Heart left ventricle (tissue), 13 donors: ENCODE measurements at regions not wholly inside any gene's neighbourhood (a gene's known extent, or its start where the extent isn't known, plus 50 kb on each side); places are given as distances from the start of the nearest gene placed in this dataset.

Experiments used
- CTCF ChIP-seq, 12 donors: fragments of 200-600 bp; sonication (generic) in 4 of 12; IDR thresholded peaks; one replicate each; pipeline versions ENCODE4 v1.5.0 to v1.8.0; 2018 to 2022; ENCODE audit warnings: antibody characterized with exemption in 12 of 12, mild to moderate bottlenecking in 5 of 12
- POLR2A ChIP-seq, 2 donors: fragments of 450-650 bp; IDR thresholded peaks; one replicate each; pipeline ENCODE4 v1.6.1; 2017; ENCODE audit warnings: antibody characterized with exemption in 2 of 2, mild to moderate bottlenecking in 2 of 2, moderate library complexity in 2 of 2
- donor health status: ischemic (EF 13 %, LVEDD 7.1; RV severe dilation, severe dysfunction).
- donor health status: DM: no; HTN: yes; CAD: no.
- donor health status: DM: no; HTN: no; CAD: no.
- donor health status: ischemic (EF 25% LVEDD 6.9; RV normal size, moderate dysfunction).
- donor health status: ischemic (EF 25% LVEDD 5.7; RV mildly dilated, moderate dysfunction).
- donor health status: ischemic (EF 35%, LVEDD 5.7; RV mildly dilated, moderate dysfunction).
- donor health status: nonischemic (EF 11% LVEDD 7.7; RV severe dilation, severe dysfunction).
- donor health status: DM: yes; HTN: yes; CAD: no.
- donor health status: PGD.
- donor health status: ischemic (EF 29% LVEDD 5.4; RV normal size, mild dysfunction).
- donor health status: nonischemic (EF 23%, LVEDD 6.1; RV moderate dilation, normal function).

- TF ChIP-seq POLR2A (IDR thresholded peaks at IDR 0.05) (no peak), CTCF (IDR thresholded peaks at IDR 0.05) (no peak)
Measured at GRCh38 chr22:27317971-27318428, 483.6 kb downstream of the MN1 start.
